ENCODE measurements at regions not wholly inside any gene's neighbourhood (a gene's known extent, or its start where the extent isn't known, plus 50 kb on each side); places are given as distances from the start of the nearest gene placed in this dataset.

GRCh38 chr1:186569856-186570255 lies 108.9 kb upstream of the PDC start:
- Mint-ChIP-seq H3K27ac (ENCODE audit: unreplicated experiment) (no peak overlapping the region), H3K27me3 (ENCODE audit: unreplicated experiment) (no peaks in the 10 kb centered on the region), H3K9me3 (ENCODE audit: low read depth, unreplicated experiment) (no peaks in the 10 kb centered on the region), H3K36me3 (ENCODE audit: insufficient read depth, unreplicated experiment) (no peaks in the 10 kb centered on the region), H3K4me3 (ENCODE audit: low read depth, unreplicated experiment) (no peak overlapping the region), H3K4me1 (ENCODE audit: low read depth, unreplicated experiment) (peaks cover 57% of the 10 kb centered on the region)
- CTCF ChIA-PET = interaction anchor here (0.9 kb wide), 1 partner anchor 36 kb away, joined by 3 read pairs; no protein-coding TSS in a partner anchor
- intact Hi-C loops (cut with micrococcal nuclease; ENCODE audit: unreplicated experiment) = no loop called here
- DNase-seq = no peak
- BruUV-seq (replicated peaks) = no TSS peak
- TF ChIP-seq CTCF (IDR thresholded peaks at IDR 0.05; ENCODE audit: unreplicated experiment) = no peak

GRCh38 chr1:186568221-186568620 lies 107.3 kb upstream of the PDC start:
- Mint-ChIP-seq H3K4me3 (ENCODE audit: low read depth, unreplicated experiment) (no peak overlapping the region), H3K4me1 (ENCODE audit: low read depth, unreplicated experiment) (peaks cover 46% of the 10 kb centered on the region), H3K27me3 (ENCODE audit: unreplicated experiment) (no peaks in the 10 kb centered on the region), H3K9me3 (ENCODE audit: low read depth, unreplicated experiment) (no peaks in the 10 kb centered on the region), H3K36me3 (ENCODE audit: insufficient read depth, unreplicated experiment) (no peaks in the 10 kb centered on the region), H3K27ac (ENCODE audit: unreplicated experiment) (peak overlapping the region; percentile 79)
- DNase-seq = no peak
- TSS peak; percentile 70 for BruUV-seq (replicated peaks)
- TF ChIP-seq CTCF (IDR thresholded peaks at IDR 0.05; ENCODE audit: unreplicated experiment) = no peak
- intact Hi-C loops (cut with micrococcal nuclease; ENCODE audit: unreplicated experiment) = no loop called here
- CTCF ChIA-PET = interaction anchor here (0.6 to 1.2 kb wide), 2 partner anchors 9 to 686 kb away, joined by 3 to 6 read pairs; no protein-coding TSS in a partner anchor

- no peak for TF ChIP-seq CTCF (IDR thresholded peaks at IDR 0.05; ENCODE audit: unreplicated experiment)
- H3K27ac Mint-ChIP-seq (ENCODE audit: unreplicated experiment) = peak overlapping the region; percentile 49
Observed at GRCh38 chr1:186566140-186566855, 105.4 kb upstream of the PDC start.

GRCh38 chr1:186564582-186564981 lies 103.7 kb upstream of the PDC start:
- no peak overlapping the region for H3K27ac Mint-ChIP-seq (ENCODE audit: unreplicated experiment)
- no peaks in the 10 kb centered on the region for H3K27me3 Mint-ChIP-seq (ENCODE audit: unreplicated experiment)
- H3K9me3 Mint-ChIP-seq (ENCODE audit: low read depth, unreplicated experiment) = no peaks in the 10 kb centered on the region
- no peak for TF ChIP-seq CTCF (IDR thresholded peaks at IDR 0.05; ENCODE audit: unreplicated experiment)
- BruUV-seq (replicated peaks) = no TSS peak
- H3K4me1 Mint-ChIP-seq (ENCODE audit: low read depth, unreplicated experiment) = peaks cover 22% of the 10 kb centered on the region
- no peak overlapping the region for H3K4me3 Mint-ChIP-seq (ENCODE audit: low read depth, unreplicated experiment)
- no peak for DNase-seq
- H3K36me3 Mint-ChIP-seq (ENCODE audit: insufficient read depth, unreplicated experiment) = no peaks in the 10 kb centered on the region
- CTCF ChIA-PET = interaction anchor here (0.5 kb wide), 1 partner anchor 51 kb away, joined by 6 read pairs; no protein-coding TSS in a partner anchor
- intact Hi-C loops (cut with micrococcal nuclease; ENCODE audit: unreplicated experiment) = no loop called here

More at GRCh38 chr1:186566140-186566855, 105.4 kb upstream of the PDC start:
- H3K9me3 Mint-ChIP-seq (ENCODE audit: low read depth, unreplicated experiment) = no peaks in the 10 kb centered on the region
- no peak for DNase-seq
- H3K4me1 Mint-ChIP-seq (ENCODE audit: low read depth, unreplicated experiment) = peaks cover 31% of the 10 kb centered on the region
- H3K27me3 Mint-ChIP-seq (ENCODE audit: unreplicated experiment) = no peaks in the 10 kb centered on the region
- no peaks in the 10 kb centered on the region for H3K36me3 Mint-ChIP-seq (ENCODE audit: insufficient read depth, unreplicated experiment)
- no peak overlapping the region for H3K4me3 Mint-ChIP-seq (ENCODE audit: low read depth, unreplicated experiment)
- CTCF ChIA-PET = no interaction called here
- BruUV-seq (replicated peaks) = no TSS peak
- intact Hi-C loops (cut with micrococcal nuclease; ENCODE audit: unreplicated experiment) = no loop called here

All from Calu3 (cell line).